HepG2 (cell line): ENCODE measurements at regions not wholly inside any gene's neighbourhood (a gene's known extent, or its start where the extent isn't known, plus 50 kb on each side); places are given as distances from the start of the nearest gene placed in this dataset.

Source experiments
- ATAC-seq: fragments of 200-7000 bp; cut with Tn5 transposase; 3 replicates; pipeline ENCODE4 v1.9.1; 2020; ENCODE audit warnings: mild to moderate bottlenecking, moderate library complexity
- BruUV-seq: library from RNA; stranded (reverse); fragments of 400-500 nt; replicated peaks from 2 replicates; lab custom pipeline; 2021; lab: Mats Ljungman, UMichigan
- CTCF ChIA-PET: fragments of 300-600 bp; formaldehyde crosslinking; extraction: SDS; loops from one replicate; lab custom pipeline; 2021; ENCODE audit warnings: low total read pairs, inconsistent platforms, low intra/inter-chr PET ratio; lab: Yijun Ruan, JAX
- POLR2A ChIA-PET: fragments of 350-600 bp; sonication (Branson Sonifier 250); formaldehyde crosslinking; loops from one replicate; lab custom pipeline; 2020; ENCODE audit warnings: antibody characterized with exemption, inconsistent platforms; lab: Yijun Ruan, JAX
- DNase-seq: peaks from one replicate; pipeline ENCODE4 v3.0.0-alpha.2; 2015; ENCODE audit warnings: low spot score
- FAIRE-seq: peaks from 3 replicates; lab custom pipeline; 2011; peaks lifted over from hg19 to GRCh38; lab: Jason Lieb, UNC
- H2AFZ ChIP-seq: one replicate; pipeline ENCODE4 v1.6.1; 2011; ENCODE audit warnings: low read length, inconsistent platforms
- H3K27ac ChIP-seq: fragments of 300-600 bp; 3 replicates; pipeline ENCODE4 v1.8.0; 2011; ENCODE audit warnings: mixed run types, mild to moderate bottlenecking, mixed read lengths, low read length, inconsistent platforms; ENCODE audit not compliant: insufficient read depth; ENCODE audit errors: extremely low read length
- H3K27me3 ChIP-seq, 2 experiments: fragments of 200-600 bp in 1 of 2; 2 replicates in 1 of 2; 3 replicates in 1 of 2; pipeline versions ENCODE4 v1.6.0 to v1.8.0; 2011; ENCODE audit warnings: low read length in 2 of 2, mild to moderate bottlenecking in 2 of 2, moderate library complexity in 2 of 2, inconsistent platforms in 1 of 2; ENCODE audit not compliant: insufficient read depth in 2 of 2, control insufficient read depth in 1 of 2
- H3K36me3 ChIP-seq, 2 experiments: fragments of 200-600 bp in 1 of 2; replicated peaks in 1 of 2; 2 replicates in 1 of 2; 3 replicates in 1 of 2; pipeline versions ENCODE4 v1.5.1 to v1.8.0; 2011; ENCODE audit warnings: low read length in 2 of 2, inconsistent platforms in 1 of 2; ENCODE audit not compliant: insufficient read depth in 2 of 2, control insufficient read depth in 1 of 2
- H3K4me1 ChIP-seq: 2 replicates; pipeline ENCODE4 v1.5.1; 2012; ENCODE audit warnings: low read length, inconsistent platforms; ENCODE audit not compliant: insufficient read depth
- H3K4me2 ChIP-seq: 2 replicates; pipeline ENCODE4 v1.6.0; 2011; ENCODE audit warnings: low read depth, low read length, inconsistent platforms
- H3K4me3 ChIP-seq, 3 experiments: fragments of 200-600 bp in 1 of 3; sonication (generic), shearing (Covaris generic) in 1 of 3; replicated peaks in 1 of 3; 2 replicates each; pipeline ENCODE4 v1.5.1; 2011 to 2016; ENCODE audit warnings: low read length in 3 of 3, inconsistent platforms in 2 of 3, low read depth in 2 of 3, mild to moderate bottlenecking in 2 of 3, control low read depth in 1 of 3, mixed read lengths in 1 of 3; ENCODE audit not compliant: insufficient read depth in 1 of 3
- H3K79me2 ChIP-seq: one replicate; pipeline ENCODE4 v1.6.1; 2011; ENCODE audit warnings: low read length, inconsistent platforms; ENCODE audit not compliant: insufficient read depth
- H3K9ac ChIP-seq: 2 replicates; pipeline ENCODE4 v1.6.0; 2011; ENCODE audit warnings: mild to moderate bottlenecking, low read depth, low read length, inconsistent platforms; ENCODE audit not compliant: insufficient read depth
- H3K9me3 ChIP-seq: 2 replicates; pipeline ENCODE4 v1.5.1; 2012; ENCODE audit warnings: mild to moderate bottlenecking, low read length
- H4K20me1 ChIP-seq: 2 replicates; pipeline ENCODE4 v1.6.0; 2011; ENCODE audit warnings: inconsistent platforms, mild to moderate bottlenecking, low read length, moderate library complexity; ENCODE audit not compliant: insufficient read depth
- KLF11 ChIP-seq: IDR thresholded peaks from 2 replicates; pipeline ENCODE4 v1.6.1; 2016; ENCODE audit warnings: missing compliant biosample characterization
- WGBS: methylation state at CpG from one replicate; pipeline ENCODE4 v1.1.6; 2017; ENCODE audit warnings: low lambda C conversion rate; 5-methylcytosine and 5-hydroxymethylcytosine counted together
- in situ Hi-C: cut with HindIII; loops from 2 replicates; pipeline ENCODE4 v1.10.0; 2017; ENCODE audit warnings: low pct_unique_long_range_greater_than_20kb; ENCODE audit not compliant: extremely low pct_ligation_motif_present
- intact Hi-C: fragments of 100-400 bp; cut with micrococcal nuclease; formaldehyde crosslinking; loops from one replicate; pipeline ENCODE4 v1.10.0; 2022; ENCODE audit not compliant: unreplicated experiment
- TF ChIP-seq, protein P1 (sequence below): sonication (generic); formaldehyde crosslinking; IDR thresholded peaks from 2 replicates; pipeline ENCODE4 v1.5.1; 2020; ENCODE audit warnings: mild to moderate bottlenecking, moderate library complexity, missing genetic modification reagents

DNA sequence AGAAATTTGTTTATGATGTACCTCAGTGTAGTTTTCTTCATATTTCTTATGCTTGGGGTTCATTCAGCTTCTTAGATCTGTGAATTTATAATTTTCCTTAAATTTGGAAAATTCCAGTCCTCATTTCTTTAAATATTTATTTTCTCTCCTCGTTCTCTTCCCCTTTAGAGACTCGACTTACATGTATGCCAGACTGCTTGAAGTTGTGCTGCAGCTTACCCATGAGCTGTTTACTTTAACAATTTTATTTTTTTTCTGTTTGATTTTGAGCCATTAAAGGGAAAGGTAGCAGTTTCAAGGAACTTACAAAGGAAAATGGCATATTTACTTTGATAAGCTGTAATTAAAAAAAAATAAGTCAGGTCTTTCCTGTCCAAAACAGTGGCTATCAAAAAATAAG, 123.0 kb upstream of the ZNF32 start:
- H3K9me3 ChIP-seq = no peaks in the 10 kb centered on the region
- in situ Hi-C loops = no loop called here
- ChIA-PET POLR2A (no interaction called here), CTCF (no interaction called here)
- no peak overlapping the region for H3K27ac ChIP-seq
- DNase-seq (no peak), FAIRE-seq (no peak), ATAC-seq (no peak)
- TF ChIP-seq, protein P1, sequence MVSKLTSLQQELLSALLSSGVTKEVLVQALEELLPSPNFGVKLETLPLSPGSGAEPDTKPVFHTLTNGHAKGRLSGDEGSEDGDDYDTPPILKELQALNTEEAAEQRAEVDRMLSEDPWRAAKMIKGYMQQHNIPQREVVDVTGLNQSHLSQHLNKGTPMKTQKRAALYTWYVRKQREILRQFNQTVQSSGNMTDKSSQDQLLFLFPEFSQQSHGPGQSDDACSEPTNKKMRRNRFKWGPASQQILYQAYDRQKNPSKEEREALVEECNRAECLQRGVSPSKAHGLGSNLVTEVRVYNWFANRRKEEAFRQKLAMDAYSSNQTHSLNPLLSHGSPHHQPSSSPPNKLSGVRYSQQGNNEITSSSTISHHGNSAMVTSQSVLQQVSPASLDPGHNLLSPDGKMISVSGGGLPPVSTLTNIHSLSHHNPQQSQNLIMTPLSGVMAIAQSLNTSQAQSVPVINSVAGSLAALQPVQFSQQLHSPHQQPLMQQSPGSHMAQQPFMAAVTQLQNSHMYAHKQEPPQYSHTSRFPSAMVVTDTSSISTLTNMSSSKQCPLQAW (CRISPR knock-in tag) = no peak
- no peak overlapping the region for H2AFZ ChIP-seq
- H3K4me3 ChIP-seq = no peak overlapping the region
- H3K79me2 ChIP-seq = no peaks in the 10 kb centered on the region
- no peak overlapping the region for H3K9ac ChIP-seq
- H3K4me2 ChIP-seq = no peak overlapping the region
- 0% methylated on average over 2 of the region's 2 CpGs for WGBS
- H3K4me1 ChIP-seq = no peaks in the 10 kb centered on the region
- no peaks in the 10 kb centered on the region for H3K36me3 ChIP-seq
- H4K20me1 ChIP-seq = no peaks in the 10 kb centered on the region; the same call in 1 of the 2 replicates
- no TSS peak for BruUV-seq
- intact Hi-C loops = no loop called here
- no peaks in the 10 kb centered on the region for H3K27me3 ChIP-seq

DNA sequence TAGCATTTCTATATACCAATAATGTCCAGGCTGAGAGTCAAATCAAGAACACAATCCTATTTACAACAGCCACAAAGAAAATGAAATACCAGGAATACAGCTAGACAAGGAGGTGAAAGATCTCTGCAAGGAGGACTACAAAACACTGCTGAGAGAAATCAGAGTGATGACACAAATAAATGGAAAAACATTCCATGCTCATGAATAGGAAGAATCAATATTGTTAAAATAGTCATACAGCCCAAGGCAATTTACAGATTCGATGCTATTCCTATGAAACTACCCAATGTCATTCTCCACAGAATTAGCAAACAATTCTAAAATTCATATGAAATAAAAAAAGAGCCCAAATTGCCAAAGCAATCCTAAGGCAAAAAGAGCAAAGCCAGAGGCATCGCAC, 116.8 kb upstream of the ZNF32 start:
- in situ Hi-C loops = no loop called here
- ChIA-PET CTCF (no interaction called here), POLR2A (no interaction called here)
- Histone ChIP-seq H3K36me3 (no peaks in the 10 kb centered on the region), H2AFZ (no peak overlapping the region), H3K9me3 (no peaks in the 10 kb centered on the region), H3K27ac (no peak overlapping the region), H3K27me3 (no peaks in the 10 kb centered on the region), H3K4me1 (no peaks in the 10 kb centered on the region), H3K4me2 (no peak overlapping the region), H3K79me2 (no peaks in the 10 kb centered on the region), H4K20me1 (no peaks in the 10 kb centered on the region), H3K9ac (no peak overlapping the region), H3K4me3 (no peak overlapping the region)
- TF ChIP-seq KLF11 (CRISPR knock-in tag) = no peak
- WGBS = 13% methylated on average over 2 of the region's 2 CpGs
- ATAC-seq (no peak), DNase-seq (no peak), FAIRE-seq (no peak)
- intact Hi-C loops = no loop called here
- no TSS peak for BruUV-seq
